ENCODE measurements at regions not wholly inside any gene's neighbourhood (a gene's known extent, or its start where the extent isn't known, plus 50 kb on each side); places are given as distances from the start of the nearest gene placed in this dataset.

DNA sequence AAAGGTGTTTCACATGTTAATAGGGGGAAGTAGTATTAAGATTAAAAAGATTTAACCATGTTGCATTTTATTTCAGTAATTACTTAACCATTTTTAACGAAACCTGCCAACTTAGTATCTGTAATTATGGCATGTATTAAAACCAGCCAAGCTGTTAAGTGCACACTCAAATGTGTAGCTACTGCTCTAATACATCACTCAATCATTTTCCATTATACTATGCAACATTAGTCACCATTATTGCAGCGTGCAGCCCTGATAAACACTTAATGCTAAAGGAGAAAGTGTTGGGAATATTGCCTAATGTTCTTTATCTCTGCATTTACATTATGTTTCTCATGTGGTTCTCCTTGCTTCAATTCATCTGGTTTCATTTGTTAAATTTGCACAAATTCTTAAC lies 745.9 kb upstream of the FAM98A start:
- Histone ChIP-seq H3K4me3 (no peak overlapping the region), H3K27ac (no peak overlapping the region)

DNA sequence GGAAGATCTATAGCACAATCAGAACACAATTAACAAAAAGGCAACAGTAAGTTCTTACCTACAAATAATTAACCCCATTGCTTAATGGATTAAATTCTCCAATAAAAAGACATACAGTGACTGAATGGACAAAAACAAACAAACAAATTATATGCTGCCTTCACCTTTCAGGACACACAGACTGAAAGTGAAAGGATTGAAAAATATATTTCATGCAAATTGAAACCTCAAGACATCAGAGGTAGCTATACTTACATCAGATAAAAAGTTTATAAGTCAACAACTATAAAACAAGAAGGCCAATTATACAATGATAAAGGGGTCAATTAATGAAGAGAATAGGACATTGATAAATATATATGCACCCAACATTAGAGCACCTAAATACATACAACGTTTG lies 741.2 kb upstream of the FAM98A start:
- Histone ChIP-seq H3K27ac (no peak overlapping the region), H3K4me3 (no peak overlapping the region)

DNA sequence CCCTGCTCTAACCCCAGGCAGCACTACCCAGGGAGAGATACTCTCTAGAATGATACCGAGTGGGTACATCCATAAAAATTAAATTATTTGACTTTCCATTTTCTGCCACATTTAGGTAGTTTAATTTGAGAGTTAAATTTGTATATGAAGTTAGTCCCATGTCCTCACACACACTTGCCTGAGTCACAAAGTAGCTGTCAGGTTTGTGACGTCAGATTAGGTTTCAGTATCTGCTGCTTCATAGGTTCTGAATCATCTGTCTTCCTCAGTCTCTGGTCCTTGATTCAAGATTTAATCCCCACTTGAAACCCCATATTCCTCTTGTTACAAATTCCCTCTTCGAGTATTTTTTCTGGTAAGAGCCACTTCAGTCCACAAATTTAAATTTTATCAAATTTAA lies 738.6 kb upstream of the FAM98A start:
- no peak overlapping the region for H3K4me3 ChIP-seq
- no peak overlapping the region for H3K27ac ChIP-seq

- H3K4me3 ChIP-seq, result no peak overlapping the region
- H3K27ac ChIP-seq, result no peak overlapping the region
Observed at GRCh38 chr2:34332813-34333212, 733.7 kb upstream of the FAM98A start.

DNA sequence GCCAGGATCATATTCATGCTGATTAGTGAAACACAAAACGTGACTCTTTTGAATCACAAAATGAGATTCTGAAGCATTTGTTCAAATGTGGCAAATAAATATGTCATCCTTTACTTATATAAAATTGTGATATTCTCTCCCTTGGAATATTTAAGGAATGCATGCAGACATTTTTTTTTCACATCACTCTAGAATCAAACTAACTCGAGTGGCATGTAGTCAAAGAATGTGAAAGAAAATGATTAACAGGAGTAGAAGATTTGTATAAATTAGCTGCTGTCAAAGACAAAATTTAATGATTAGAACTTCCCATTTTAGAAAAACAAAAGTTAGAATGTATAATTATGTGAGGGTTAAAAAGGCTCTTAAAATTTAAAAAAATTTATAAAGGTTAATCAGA lies 721.0 kb upstream of the FAM98A start:
- Histone ChIP-seq H3K4me3 (no peak overlapping the region), H3K27ac (no peak overlapping the region)

DNA sequence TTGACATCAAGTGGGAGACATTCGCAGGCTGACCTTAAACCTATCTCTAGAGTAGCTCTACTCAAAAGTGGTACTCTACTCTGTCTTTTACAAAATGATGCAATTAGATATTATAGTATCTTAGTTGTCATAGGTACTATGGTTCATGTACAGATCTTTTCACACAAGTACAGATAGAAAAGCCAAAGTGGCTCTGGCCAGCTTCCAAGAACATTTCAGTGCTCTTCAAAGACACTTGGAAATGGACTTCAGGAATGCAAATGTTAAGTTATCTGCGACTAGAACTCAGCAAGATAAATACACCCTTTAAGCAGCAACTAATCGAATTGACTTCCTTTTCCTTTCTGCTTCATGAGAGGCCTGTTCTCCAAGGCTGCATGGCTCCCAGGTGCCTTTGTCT lies 718.7 kb upstream of the FAM98A start:
- Histone ChIP-seq H3K4me3 (no peak overlapping the region), H3K27ac (no peak overlapping the region)

DNA sequence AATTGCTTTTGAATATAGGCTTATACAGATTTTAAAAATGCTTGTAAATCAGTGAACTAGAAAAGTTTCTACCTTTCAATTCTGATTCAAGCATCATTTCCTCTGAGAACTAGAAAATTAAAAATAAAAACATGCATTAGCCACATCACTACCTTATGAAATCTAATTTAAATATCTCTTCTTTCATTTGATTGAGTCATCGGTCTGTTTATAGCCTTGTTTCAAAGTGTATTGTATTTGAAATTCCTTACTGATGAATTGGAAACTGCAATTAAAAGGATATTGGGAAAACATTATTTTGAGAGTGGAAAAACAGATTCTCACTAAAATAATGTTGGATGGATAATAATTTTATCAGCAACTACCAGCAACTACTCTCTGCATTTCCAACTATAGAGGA lies 717.7 kb upstream of the FAM98A start:
- Histone ChIP-seq H3K4me3 (no peak overlapping the region), H3K27ac (no peak overlapping the region)

- no peak overlapping the region for H3K4me3 ChIP-seq
- no peak overlapping the region for H3K27ac ChIP-seq
Observed at GRCh38 chr2:34311816-34312215, 712.7 kb upstream of the FAM98A start.

- Histone ChIP-seq H3K27ac (no peak overlapping the region), H3K4me3 (no peak overlapping the region)
Observed at GRCh38 chr2:34308140-34308539, 709.0 kb upstream of the FAM98A start.

DNA sequence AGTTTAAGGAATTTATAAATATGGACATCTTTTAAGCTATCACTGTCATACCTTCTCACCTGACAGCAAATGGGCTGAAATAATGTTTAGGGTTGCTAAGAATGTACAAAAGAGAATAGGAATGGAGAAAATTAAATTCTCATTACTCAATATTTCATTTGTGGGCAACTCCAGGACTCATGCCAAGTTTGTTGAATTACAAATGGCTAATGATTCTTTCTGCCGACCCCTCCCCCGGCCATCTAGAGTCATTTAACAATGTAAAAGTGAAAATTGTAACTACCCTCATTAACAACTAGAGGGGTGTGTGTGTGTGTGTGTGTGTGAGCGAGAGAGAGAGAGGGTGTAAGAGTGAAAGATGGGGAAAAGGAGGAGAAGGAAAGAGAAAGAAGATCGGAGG lies 708.5 kb upstream of the FAM98A start:
- Histone ChIP-seq H3K4me3 (no peak overlapping the region), H3K27ac (no peak overlapping the region)

DNA sequence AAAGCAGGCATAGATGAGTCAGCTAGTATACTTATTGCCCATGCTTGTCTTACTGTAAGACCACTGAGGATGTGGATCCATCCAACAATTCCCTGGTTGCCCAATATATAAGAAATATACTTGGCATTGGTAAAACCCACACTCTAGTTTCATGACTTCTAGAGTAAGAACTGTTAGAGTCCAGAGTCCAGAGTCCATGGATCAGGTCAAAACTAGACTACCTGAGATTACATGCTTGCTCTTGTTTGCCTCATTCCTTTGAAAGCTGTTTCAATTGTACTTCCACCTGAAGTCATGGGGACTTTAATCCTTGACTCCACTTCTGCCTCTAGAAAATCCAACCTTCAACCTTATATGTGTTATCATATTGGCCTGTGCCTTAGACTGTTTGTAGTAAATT lies 707.6 kb upstream of the FAM98A start:
- no peak overlapping the region for H3K4me3 ChIP-seq
- no peak overlapping the region for H3K27ac ChIP-seq

DNA sequence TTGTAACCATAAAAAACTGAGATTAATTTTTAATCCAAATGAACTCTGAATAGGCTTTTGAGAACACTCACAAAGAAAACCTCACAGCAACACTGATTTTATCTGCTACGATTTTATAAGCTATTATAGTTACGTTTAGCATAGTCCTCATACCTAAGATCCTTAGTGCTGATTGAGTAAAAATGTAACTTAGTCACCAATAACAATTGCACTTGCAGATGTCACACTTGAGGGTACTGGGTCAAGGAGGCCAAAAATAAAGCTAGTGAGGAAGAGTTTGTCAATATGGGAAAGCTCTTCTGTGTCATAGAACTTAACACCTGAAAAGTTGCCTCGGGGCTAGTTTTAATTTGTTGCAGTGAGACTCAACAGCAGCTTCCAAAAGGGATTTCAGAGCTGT lies 706.5 kb upstream of the FAM98A start:
- Histone ChIP-seq H3K4me3 (no peak overlapping the region), H3K27ac (no peak overlapping the region)

GRCh38 chr2:34294961-34295360 lies 695.9 kb upstream of the FAM98A start:
- Histone ChIP-seq H3K4me3 (no peak overlapping the region), H3K27ac (no peak overlapping the region)

DNA sequence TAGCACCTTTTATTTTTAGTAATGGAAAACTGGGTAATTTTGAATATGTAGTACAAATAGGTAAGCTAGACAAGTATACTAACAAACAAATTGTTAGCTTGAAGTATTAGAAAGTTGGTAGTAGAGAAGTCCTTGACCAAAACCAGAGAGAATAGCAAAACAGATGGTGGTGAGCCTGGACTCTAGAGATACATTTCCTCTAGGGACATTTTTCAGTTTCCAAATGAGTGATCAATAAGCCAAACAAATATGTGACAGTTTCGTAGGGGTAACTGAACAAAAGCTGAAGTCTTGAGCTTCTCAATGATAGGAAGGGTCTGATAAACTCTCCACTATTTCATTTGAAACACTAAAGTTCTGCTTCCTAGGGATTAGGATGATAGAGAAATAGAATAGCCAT lies 692.0 kb upstream of the FAM98A start:
- H3K27ac ChIP-seq, result no peak overlapping the region
- no peak overlapping the region for H3K4me3 ChIP-seq

GRCh38 chr2:34288016-34288415 lies 688.9 kb upstream of the FAM98A start:
- no peak overlapping the region for H3K4me3 ChIP-seq

DNA sequence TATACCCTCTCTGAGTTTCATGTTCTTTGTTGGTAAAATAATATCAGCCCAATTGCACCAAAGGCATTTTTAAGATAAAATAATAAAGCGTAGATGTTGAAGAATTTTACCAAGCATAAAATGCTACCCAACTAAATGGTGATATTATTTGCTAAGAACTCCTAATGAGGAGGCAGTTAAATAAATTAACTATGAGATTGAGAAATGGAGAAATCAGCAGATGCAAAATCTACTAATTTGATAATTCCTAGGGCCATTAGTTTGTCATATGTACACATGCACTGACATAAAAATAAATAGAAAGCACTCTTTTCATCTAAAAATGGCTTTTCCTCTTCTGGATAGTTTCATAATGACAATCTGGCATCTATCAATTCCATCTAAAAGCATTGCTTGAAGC lies 681.5 kb upstream of the FAM98A start:
- H3K27ac ChIP-seq, result no peak overlapping the region
- H3K4me3 ChIP-seq, result no peak overlapping the region

More at GRCh38 chr2:34288016-34288415, 688.9 kb upstream of the FAM98A start:
- H3K27ac ChIP-seq, result no peak overlapping the region

- H3K27ac ChIP-seq, result no peak overlapping the region
Observed at GRCh38 chr2:34266908-34267697, 668.0 kb upstream of the FAM98A start.

DNA sequence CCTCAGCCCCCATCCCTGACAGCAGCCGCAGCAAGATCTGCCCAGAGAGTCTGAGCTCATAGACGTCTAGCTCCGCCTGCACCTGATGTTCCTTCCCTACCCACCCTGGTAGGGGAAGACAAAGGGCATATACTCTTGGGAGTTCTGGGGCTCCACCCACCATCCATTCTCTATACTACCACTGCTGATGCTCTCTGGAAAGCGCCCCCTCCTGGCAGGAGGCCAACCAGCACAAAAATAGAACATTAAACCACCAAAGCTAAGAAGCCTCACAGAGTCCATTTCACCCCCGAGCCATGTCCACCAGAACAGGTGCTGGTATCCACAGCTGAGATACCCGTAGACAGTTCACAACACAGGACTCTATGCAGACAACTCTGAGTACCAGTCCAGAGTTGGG lies 662.6 kb upstream of the FAM98A start:
- Histone ChIP-seq H3K4me3 (no peak overlapping the region), H3K27ac (no peak overlapping the region)

More at GRCh38 chr2:34266908-34267697, 668.0 kb upstream of the FAM98A start:
- H3K4me3 ChIP-seq, result no peak overlapping the region

GRCh38 chr2:34254272-34254878 lies 655.3 kb upstream of the FAM98A start:
- Histone ChIP-seq H3K4me3 (no peak overlapping the region), H3K27ac (no peak overlapping the region)

- Histone ChIP-seq H3K27ac (no peak overlapping the region), H3K4me3 (no peak overlapping the region)
Observed at GRCh38 chr2:34252111-34252510, 653.0 kb upstream of the FAM98A start.

DNA sequence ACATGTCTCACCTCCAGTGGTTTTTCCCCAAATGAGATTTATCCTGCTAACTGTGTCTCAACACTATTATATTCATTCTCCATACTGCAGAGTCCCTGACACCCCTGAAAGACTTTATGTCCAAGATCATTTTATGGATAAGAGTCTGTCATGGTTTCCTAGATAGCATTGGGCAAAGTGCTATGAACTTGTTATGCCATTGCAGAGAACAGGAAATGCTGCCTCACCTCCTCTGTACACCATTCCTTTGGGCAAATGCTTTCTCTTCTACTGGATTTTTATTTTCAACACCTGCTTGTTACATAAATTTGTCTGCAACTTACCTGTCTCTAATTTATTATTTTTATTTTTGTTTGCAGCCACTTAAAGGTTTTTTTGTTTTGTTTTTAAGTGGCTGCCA lies 652.5 kb upstream of the FAM98A start:
- no peak overlapping the region for H3K4me3 ChIP-seq
- no peak overlapping the region for H3K27ac ChIP-seq

- Histone ChIP-seq H3K27ac (no peak overlapping the region), H3K4me3 (no peak overlapping the region)
Observed at GRCh38 chr2:34244195-34244594, 645.1 kb upstream of the FAM98A start.

Data from skin epidermis (tissue), 12 donors.